NCI-H1417 (cell line): ENCODE measurements at regions not wholly inside any gene's neighbourhood (a gene's known extent, or its start where the extent isn't known, plus 50 kb on each side); places are given as distances from the start of the nearest gene placed in this dataset.

Experiments
- DNase-seq, 3 experiments: peaks; one replicate each; lab custom pipeline; 2025; lab: John Stamatoyannopoulos, UW

DNA sequence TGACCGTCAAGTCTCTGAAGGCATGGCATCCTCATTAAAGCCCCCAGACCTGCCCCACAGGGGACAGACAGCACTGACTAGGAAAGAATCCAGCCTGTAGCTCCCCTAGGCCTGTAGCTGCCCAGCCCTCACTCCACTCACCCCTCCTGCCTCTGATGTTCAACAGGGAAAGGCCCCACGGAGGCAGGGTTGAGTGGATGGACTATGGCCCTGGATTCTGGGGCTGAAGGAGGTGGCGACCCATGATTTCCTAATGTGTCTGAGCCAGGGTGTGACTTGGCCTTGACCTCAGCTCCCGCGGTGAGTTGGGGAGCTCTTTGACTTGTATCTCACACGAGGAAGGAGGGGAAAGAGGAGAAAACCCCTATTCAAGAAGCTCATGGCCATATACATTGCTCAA lies 238.5 kb upstream of the CSF3R start:
- DNase-seq: no peak

DNA sequence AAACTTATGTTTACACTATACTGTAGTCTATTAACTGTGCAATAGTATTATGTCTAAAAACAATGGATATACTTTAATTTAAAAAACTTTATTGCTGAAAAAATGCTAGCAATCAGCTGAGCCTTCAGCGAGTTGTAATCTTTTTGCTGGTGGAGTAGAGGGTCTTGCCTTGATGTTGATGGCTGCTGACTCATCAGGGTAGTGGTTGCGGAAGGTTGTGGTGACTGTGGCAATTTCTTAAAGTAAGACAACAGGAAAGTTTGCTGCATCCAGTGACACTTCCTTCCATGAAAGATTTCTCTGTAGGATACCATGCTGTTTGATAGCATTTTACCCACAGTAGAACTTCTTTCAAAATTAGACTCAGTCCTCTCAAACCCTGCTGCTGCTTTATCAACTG lies 234.7 kb upstream of the CSF3R start:
- DNase-seq: no peak

DNA sequence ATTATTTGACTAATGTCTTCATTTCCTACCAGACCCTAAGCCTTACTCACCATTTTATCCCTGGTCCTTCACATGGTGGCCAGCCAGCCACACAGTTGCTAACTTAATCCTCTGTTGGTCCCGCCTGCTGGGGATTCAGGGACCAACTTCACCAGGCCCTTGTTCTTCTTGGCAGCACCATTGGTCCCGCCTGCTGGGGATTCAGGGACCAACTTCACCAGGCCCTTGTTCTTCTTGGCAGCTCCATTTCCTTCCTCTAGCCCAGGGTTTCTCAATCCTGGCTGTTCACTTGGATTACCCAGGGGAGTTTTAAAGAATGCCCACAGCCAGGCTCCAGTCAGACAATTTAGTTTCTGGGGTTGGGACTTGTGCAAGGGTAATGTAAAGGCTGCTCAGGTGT lies 233.1 kb upstream of the CSF3R start:
- DNase-seq: no peak

DNA sequence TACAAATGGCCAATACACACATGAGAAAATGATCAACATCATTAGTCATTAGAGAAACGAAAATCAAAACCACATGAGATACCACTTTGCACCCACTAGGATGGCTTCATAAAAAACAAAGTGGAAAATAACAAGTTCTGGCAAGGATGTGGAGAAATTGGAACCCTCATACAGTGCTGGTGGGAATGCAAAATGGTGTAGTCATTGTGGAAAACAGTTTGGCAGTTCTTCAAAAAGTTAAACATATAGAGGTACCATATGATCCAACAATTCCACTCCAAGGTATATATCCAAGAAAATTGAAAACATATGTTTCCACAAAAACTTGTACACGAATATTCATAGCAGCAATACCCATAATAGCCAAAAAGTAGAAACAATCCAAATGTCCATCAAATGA lies 231.6 kb upstream of the CSF3R start:
- no peak for DNase-seq

DNA sequence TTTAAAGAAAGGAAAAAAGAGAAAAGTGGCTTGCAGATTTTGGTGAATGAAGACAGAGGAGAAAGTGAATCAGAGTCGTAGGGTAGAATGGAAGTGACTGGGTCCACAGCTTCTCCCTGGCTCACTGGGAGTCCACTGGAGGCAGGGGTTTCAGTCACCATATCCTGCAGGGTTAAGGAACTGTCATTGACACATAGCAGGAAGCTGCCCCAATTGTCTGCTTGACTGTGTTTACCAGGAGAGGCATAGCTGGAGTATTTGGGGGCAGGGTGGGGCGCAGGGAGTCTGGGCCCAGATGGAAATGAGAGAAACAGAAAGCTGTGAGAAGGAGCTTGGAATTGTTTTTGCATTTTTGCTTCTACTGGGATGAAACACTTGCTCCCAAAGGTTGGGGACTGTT lies 228.8 kb upstream of the CSF3R start:
- DNase-seq: peak in 1 of 3 experiments; percentile 36

DNA sequence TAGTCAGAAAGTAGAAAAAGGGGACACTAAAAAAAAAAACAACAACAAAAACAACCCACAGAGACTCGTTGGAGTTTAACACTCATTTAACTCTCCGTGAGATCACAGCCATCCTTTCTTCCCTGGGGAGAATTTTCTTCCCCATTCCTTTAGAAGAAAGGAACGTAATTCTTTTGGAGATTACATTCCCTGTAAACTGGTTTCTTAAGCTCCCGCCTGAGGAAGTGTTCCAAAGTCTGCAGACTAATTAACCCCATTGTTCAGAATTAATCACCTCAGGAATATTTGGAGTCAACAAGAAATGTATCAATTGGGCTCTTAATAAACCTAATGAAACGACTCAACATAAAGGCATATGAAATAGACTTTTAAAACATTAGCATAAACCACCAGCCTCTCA lies 228.2 kb upstream of the CSF3R start:
- no peak for DNase-seq

DNA sequence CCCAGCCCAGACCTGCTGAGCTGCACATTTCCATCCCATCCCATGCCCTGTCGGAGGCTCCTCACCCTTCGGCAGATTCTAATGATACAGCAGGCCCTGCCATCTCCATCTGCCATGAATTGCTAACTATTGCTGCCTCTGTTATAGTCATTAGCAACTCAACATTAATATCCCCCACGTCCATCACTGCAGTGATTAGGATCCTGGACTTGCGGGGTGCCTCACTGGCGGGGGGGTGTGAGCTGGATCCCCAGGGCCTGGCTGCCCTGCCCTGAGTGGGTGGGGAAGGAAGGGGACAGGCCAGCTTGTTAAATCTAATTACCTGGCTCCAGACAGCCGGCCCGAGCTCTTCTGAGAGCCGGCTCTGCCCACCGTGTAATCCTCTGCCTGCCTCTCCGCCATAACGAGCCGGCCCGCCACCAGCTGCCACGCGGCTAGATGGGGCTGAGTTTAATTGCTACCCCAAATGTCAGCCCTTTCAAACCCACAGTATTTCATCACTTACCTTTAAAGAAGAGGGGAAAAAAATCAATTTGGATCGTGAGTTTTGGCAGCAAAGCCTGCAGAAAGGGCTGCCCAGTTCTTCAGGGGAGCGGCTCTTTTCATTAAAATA lies 227.3 kb upstream of the CSF3R start:
- DNase-seq: peak in 2 of 3 experiments; percentile 33 to 67

DNA sequence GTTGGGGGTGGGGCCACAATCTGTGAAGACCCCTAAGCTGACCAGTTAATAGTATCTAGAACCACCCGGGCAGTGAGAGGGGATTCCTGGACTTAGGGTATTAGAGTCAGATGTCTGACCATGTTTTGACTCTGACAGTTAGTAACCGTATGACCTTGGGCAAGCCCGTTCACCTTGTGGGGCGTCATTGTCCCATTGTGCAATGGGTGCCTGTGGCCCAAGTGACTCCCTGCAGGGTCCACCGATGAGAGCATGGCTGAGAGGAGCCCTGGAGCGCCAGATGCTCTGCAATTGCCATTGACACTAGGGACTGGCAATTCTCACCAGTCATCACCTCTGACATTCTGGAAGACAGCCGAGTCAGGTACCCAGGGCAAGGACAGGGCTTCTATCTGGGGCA lies 225.9 kb upstream of the CSF3R start:
- DNase-seq: no peak

DNA sequence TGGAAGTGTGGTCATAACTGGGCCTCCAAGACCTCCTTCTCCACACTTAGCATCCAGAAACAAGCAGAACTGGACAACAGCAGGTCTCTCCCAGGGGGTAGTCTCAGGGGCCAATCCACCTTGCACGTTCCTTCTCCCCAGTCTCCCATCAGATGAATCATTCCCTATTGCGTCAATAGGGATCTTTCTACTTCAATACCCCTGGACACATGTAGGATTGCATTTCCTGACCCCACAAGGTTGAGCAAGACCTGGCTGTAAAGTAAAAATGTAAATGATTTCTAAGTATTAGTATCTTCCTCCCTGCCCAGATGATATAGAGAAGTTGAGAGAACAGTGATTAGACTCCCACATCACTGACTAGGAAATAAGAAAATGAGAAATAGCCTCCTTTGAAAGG lies 224.5 kb upstream of the CSF3R start:
- DNase-seq: no peak

DNA sequence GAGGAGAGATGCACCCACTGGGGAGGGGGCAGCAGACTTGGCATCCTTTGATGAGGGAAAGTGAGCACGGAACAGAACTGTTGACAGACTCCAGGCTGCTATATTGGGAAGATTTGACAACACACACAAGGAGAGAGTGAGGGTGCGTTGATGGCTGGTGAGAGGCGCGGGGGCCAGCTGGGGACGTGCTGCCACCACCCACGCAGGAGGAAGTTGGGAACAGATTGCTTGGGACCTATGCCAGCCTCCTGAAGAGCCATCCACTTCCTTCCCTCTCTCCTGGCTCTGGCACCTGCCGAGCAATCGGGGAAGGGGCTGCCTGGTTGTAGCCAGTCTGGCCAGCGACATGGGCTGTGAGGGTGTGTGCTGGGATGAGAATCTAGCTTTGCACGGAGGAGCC lies 223.7 kb upstream of the CSF3R start:
- DNase-seq: no peak

DNA sequence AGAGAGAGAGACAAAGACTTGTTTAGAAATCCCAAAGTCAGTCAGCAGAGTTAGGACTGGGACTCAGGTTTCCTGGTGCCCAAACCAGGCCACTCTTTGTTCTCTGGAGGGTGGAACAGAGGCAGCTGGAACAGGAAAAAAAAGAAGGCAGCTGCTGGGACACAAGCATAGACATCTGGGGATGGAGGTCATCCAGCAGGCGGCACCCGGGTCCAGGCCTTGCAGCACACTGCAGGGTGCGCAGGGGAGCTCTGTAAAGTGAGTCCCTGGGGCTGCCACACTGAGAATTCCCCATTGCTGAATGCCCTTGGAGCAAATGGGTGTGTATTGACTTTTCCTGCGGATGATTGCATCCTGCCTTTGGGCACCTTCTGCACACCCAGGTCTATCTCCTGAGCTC lies 222.9 kb upstream of the CSF3R start:
- DNase-seq: peak in 1 of 3 experiments; percentile 17

DNA sequence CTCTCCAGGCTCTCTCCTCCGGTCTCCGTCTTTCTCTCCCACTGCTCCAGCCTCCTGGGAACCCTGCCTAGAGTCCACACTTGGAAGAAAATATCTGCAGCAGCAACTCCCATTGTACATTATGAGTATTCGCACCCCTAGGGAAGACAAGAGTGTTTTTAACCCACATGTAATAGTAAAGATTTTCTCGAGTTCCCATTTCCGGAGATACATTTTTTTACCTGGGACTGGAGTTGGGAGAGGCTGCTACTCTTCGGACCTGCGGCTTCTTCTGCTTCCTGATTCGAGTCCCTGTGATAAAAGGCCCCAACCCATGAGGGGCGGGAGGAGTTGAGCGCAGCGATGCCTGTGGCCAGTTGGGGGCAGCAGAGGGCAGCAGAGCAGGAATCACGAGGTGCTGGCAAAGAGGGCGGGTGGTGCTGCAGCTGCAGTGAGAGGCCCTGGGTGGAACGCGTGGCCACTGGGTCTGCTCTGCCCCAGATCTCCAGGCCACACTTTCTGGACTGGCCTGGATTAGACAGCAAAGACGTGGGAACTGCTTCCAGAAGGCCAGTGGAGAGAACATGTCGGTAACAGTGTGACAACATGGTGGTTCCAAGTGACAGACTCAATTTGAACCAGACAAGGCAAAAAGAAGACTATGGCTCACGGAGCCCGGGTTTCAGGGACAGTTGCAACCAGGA lies 221.0 kb upstream of the CSF3R start:
- DNase-seq: peak; percentile 71 to 90 (median 84)

DNA sequence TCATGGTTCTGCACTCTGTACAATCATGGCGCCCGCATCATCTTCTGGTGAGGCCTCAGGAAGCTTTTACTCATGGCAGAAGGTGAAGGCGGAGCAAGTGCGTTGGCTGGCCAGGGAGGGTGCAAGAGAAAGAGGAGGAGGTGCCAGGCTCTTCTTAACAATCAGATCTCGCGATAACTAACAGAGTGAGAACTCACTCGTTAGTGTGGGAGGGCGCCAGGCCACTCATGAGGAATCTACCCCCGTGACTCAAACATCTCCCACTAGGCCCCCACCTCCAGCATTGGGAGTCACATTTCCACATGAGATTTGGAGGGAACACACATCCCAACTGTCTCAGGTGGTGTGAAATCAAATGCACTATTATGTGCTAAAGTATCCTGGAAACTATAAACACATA lies 220.2 kb upstream of the CSF3R start:
- DNase-seq: peak in 1 of 3 experiments; percentile 15

DNA sequence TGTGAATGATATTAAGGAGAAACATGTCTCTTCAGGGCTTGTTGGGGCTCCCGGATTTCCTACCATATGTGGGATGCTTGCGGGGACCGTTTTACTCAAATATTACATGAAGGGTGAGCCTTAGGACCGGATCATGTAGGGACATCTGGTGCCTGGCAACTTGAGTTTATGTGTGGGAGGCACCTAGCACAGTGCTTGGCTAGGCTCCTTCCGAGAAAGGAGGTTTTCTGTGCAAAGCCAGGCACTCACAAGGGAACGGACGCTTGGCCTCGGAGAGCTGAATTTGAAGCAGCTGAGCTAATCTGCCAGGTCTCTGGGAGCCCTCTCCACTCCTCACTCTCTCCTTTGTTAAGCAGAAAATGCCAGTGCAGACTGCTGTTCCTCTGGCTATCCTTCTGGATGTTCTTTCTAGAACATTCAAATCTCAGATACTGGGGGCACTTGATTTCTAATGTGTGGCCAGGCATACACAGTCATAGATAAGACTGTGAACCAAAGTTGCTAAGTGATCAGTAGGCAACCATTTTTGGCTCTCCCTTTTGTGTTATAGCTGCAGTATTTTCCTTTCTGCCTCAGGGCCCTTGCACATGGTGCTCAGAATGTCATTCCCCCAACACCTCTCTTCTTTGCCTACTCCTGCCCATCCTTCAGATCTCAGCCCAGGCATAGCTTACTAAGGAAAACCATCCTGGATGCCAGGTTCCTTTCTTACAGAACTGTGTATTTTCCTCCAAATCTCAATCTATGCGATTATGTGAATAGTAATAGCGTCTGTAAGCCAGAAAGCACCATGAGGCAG lies 216.6 kb upstream of the CSF3R start:
- DNase-seq: no peak

DNA sequence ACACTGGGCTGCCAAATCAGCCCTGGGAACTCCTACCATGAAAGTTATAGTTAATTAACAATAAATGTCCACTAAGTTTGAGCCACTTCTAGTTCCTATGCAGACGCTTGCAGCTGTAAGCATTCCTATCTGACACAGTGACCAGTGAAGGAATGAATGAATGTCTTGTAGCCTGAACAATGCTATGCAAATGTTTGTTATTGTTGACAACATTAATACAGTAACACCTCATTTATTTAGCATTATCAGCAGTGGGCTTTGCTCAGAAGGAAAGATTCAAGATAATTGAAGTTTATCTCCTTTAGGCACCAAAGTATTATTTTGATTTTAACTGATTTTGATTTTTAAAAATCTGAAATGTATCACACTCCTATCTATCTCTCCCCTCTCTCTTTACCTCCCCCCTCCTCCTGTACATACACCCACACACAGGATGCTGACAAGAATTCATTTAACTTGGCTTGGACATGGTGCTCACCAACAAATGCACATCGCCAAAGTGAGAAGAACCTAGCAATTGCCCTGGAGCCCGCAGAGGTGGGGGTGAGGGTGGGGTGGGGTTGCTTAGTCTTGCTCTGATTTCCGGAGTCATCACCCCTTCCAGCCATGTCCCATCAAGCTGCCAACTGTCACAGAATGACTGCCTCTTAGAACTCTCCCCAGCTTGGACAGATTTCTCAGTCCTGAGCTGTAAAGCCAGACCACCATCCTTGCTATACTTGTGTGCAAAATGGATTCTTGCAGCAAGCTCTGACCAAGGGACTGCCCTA lies 215.3 kb upstream of the CSF3R start:
- DNase-seq: no peak

DNA sequence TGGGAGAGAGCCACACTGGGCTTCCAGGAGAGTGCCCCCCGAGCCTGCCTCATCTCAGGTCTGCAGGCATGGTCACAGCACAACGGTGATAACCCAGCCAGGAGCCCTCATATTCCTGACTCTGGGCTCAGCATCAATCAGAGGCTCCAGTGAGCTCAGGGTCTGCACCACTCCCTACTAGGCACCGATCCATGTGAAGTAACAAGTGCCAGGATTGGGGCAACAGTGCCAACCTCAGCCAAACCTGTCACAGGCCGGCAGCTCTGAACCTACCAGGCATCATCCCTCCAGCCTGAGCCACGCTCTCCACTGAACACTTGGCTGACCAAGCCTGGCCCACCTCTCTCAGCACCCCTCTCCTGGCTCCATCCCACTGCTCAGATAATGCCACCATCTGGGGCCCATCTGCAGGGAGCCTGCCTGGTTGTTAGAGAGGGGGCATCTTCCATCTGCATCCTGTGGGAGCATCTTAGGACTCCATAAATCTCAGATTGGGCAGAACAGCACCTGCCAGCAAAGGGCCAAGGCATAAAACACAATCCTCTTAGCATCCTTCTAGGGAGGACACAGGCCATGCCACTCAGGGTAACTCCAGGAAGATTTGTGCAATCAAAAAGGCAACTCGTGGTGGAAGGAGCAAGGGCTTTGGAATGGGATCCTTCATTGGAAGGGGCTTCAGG lies 213.7 kb upstream of the CSF3R start:
- no peak for DNase-seq

DNA sequence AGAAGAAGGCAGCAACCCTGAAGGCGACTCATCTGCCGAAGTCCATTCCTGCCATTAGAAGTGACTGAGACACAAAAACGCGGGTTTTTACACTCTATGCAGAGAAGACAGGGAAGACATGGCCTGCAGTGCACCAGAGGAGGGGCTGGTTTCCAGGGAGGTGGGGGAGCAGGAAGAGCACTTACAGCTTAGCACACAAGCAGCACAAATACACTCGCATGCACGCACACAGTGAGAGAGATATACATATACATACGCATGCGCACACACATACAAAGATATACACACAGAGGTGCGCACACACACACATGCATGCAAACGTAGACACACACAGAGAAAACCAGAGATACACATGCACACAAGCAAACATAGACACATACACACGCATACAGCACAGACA lies 210.9 kb upstream of the CSF3R start:
- no peak for DNase-seq

DNA sequence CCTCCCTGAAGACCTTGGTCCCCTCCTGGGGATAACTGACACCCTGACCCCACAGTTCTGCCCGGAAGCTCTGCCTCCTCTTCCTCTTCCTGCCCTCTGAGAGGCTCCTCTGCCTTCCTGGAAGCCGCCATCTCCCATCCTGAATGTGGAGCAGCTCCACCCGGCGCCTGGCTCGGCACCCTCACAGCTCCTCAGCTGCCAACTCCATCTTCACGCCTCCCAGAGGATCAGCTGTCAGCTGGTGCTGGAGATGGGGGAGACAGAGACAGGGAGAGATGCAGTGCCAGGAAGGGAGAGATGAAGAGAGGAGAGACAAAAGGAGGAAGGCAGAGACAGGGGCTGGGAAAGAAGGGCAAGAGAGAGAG lies 210.4 kb upstream of the CSF3R start:
- no peak for DNase-seq

DNA sequence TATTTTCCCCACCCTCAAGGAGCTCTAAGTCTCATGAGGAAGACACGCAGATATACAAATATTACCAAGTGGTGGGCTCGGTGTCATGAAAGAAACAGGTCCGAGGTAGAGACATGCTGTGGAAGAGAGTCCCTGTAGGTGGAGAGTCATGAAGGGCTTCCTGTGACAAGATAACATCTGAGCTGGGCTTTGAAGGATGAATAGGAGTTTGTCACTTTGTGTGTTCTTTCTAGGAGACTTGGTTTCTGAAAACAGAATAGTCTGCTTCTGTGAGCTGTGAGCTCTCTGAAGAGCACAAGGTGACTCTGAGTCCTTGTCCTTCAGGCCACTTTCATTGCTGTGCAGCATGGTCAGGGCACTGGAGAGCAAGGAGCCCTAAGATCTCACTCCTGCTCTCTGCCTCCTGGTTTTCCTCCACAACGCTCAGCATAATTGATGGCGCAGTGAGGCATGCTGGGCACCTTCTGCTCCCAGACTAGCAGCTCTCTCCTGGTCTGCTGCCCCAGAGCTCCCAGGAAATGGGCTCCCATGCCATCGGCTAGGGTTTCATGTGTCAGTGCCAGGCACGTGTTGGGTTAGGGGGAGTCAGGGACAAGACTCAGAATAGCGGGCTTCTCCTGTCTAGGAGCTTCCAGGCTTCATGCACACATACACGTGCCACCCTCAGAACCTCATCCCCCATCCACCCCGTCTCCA lies 209.9 kb upstream of the CSF3R start:
- DNase-seq: no peak

DNA sequence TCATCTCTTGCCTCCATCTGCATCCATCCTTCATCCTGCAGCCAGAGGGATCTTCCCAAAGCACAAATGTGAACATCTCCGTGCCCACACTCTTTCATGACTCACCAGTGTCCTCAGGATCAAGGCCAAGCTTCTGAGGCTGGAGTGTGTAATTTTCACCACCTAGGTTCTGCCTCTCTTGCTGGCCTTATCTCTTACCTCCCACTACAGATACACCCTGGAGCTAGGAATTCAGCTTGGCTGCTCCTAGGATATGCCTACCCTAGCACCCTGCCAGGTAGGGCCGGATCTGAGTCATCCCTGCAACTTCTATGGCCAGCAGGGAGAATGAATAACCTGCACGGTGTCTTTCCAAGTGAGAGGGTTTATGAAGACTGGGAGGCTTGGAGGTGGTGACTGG lies 208.7 kb upstream of the CSF3R start:
- DNase-seq: no peak

DNA sequence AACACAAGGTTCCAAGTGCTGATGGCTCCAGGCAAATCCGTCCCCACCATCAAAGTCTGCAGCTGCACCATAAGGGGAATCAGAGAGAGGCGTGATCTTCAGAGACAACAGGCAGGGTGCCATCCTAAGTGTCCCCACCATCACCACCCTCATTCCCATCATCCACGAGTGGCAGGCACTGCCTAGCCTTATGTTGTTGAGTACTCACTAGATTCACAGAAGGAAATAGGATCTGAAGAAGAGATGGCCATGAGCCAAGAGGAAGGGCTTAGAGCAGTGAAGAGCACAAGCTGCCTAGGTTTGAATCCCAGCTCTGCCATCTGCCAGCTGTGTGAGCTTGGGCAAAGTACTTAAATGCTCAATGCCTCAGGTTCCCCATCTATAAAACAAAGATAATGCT lies 207.3 kb upstream of the CSF3R start:
- peak in 1 of 3 experiments; percentile 23 for DNase-seq
